ENCODE measurements at regions not wholly inside any gene's neighbourhood (a gene's known extent, or its start where the extent isn't known, plus 50 kb on each side); places are given as distances from the start of the nearest gene placed in this dataset.

DNA sequence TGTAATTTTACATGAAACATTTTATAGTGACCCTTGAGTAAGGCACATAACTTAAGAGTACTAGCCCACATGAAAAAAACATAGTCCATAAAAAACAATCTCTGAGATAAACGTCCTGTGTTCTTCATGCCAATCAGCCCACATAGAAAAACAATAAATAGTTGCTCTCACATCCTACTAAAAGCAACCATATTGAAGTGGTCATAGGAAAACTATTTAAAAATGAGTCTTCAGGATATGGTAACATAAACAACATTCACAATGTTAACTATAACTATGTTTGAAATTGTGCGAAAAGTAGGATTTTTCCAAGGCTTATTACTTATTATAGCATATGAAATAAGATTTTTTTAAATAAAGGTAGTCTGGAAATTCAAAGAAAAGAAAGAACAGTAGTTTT lies 77.1 kb upstream of the EPHA5 start:
- DNase-seq (ENCODE audit: low read depth) = no peak

DNA sequence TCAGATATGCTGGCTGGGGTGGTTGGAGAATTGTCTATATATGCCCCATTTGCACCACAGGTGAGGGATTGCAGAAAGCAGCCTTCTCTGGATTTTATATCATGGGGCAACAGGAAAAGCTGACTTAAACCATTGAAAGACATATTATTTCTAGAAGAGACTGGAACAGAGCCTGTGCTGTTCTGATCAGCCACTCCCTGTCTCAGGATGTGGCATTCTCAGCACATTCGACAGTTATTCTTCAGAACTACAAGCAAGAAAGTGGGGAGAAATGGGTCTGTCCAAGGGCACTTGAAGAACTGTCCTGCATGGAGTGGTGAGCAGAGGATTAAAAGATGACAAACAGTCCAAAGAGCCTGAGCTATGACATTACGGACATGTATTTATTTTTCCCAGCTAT lies 67.8 kb upstream of the EPHA5 start:
- DNase-seq (ENCODE audit: low read depth) = no peak

DNA sequence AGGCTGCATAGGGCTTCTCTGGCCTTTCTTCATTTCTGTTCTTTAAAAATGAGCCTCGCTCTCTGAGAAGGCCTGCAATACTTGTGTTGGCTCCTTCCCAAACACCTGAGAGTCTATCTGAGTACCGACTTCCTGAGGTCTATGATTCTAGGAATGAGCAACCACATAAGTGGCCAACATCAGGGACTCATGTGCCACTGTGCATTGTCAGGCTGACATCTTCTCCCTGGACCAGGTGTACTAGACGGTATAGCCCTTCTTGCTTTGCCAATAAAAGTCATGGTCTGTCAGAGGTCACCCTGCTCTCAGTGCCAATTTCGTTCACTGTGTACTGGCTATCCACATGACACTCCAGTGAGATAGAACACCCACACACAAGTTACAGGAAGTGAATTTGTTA lies 67.4 kb upstream of the EPHA5 start:
- DNase-seq (ENCODE audit: low read depth) = no peak

DNA sequence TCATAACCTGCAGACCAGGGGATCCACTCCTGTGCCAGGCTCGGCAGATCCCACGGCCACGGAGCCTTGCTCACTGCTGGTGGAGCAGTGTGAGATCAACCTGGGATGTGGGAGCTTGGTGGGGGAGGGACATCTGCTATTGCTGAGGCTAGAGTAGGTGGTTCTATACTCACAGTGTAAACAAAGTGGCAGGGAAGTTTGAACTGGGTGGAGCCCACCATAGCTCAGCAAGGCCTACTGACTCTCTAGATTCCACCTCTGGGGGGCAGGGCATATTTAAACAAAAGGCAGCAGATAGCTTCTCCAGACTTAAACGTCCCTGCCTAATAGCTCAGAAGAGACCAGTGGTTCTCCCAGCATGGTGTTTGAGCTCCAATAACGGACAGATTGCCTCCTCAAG lies 54.7 kb upstream of the EPHA5 start:
- DNase-seq (ENCODE audit: low read depth) = no peak

Data from stimulated activated CD8-positive, alpha-beta memory T cell treated with anti-CD3 and anti-CD28 coated beads, Interleukin-15, amount 100 ng/mL, for 24 hours (primary cell).